Gastroesophageal sphincter (tissue), 4 donors: ENCODE measurements at regions not wholly inside any gene's neighbourhood (a gene's known extent, or its start where the extent isn't known, plus 50 kb on each side); places are given as distances from the start of the nearest gene placed in this dataset.

ENCODE experiments used
- ATAC-seq: fragments of 150-250 bp; one replicate; pipeline ENCODE4 v1.9.1; 2016; ENCODE audit warnings: mild to moderate bottlenecking, moderate library complexity
- H3K27ac ChIP-seq, 4 donors: fragments of 200-600 bp; sonication (generic) in 3 of 4; 1 replicate in 3 of 4; 2 replicates in 1 of 4; pipeline ENCODE4 v1.5.1; 2016 to 2019
- H3K27me3 ChIP-seq: fragments of 200-600 bp; sonication (generic); one replicate; pipeline ENCODE4 v1.5.1; 2019
- H3K36me3 ChIP-seq, 2 donors: fragments of 200-600 bp; sonication (generic); one replicate each; pipeline ENCODE4 v1.5.1; 2019; ENCODE audit warnings: control low read depth in 1 of 2
- H3K4me1 ChIP-seq, 3 donors: fragments of 200-600 bp; sonication (generic); 1 replicate in 2 of 3; 2 replicates in 1 of 3; pipeline ENCODE4 v1.5.1; 2016 to 2019; ENCODE audit warnings: control low read depth in 2 of 3
- H3K4me3 ChIP-seq, 2 donors: fragments of 200-600 bp; sonication (generic); one replicate each; pipeline ENCODE4 v1.5.1; 2019; ENCODE audit warnings: mild to moderate bottlenecking in 1 of 2, moderate library complexity in 1 of 2
- H3K9me3 ChIP-seq, 3 donors: fragments of 200-600 bp; sonication (generic); one replicate each; pipeline ENCODE4 v1.5.1; 2017 to 2019; ENCODE audit warnings: control low read depth in 2 of 3
- EP300 ChIP-seq: sonication (generic); formaldehyde crosslinking; IDR thresholded peaks from one replicate; pipeline ENCODE4 v1.6.1; 2017; ENCODE audit warnings: antibody characterized with exemption, mild to moderate bottlenecking
- POLR2A ChIP-seq, 2 donors: fragments of 450-650 bp; IDR thresholded peaks; one replicate each; pipeline ENCODE4 v1.6.1; 2017; ENCODE audit warnings: antibody characterized with exemption in 2 of 2, mild to moderate bottlenecking in 2 of 2, moderate library complexity in 1 of 2
- POLR2AphosphoS5 ChIP-seq: sonication (generic); formaldehyde crosslinking; IDR thresholded peaks from one replicate; pipeline ENCODE4 v1.6.1; 2017; ENCODE audit warnings: antibody characterized with exemption
- WGBS, 2 donors: methylation state at CpG; one replicate each; pipeline ENCODE4 v1.1.5; 2018; ENCODE audit warnings: low coverage in 1 of 2; 5-methylcytosine and 5-hydroxymethylcytosine counted together
- TF ChIP-seq, protein P1 (sequence below), 4 experiments: fragments of 200-600 bp in 2 of 4; fragments of 450-650 bp in 2 of 4; sonication (generic) in 1 of 4; IDR thresholded peaks; one replicate each; pipeline ENCODE4 v1.5.1; 2017 to 2019; ENCODE audit warnings: antibody characterized with exemption in 4 of 4, mild to moderate bottlenecking in 2 of 4, moderate library complexity in 2 of 4

GRCh38 chr2:181384923-181385322 is 72.3 kb upstream of the ITGA4 start:
- Histone ChIP-seq H3K36me3 (no peaks in the 10 kb centered on the region), H3K4me1 (no peaks in the 10 kb centered on the region), H3K9me3 (no peaks in the 10 kb centered on the region), H3K4me3 (no peak overlapping the region), H3K27ac (no peak overlapping the region), H3K27me3 (no peaks in the 10 kb centered on the region)
- ATAC-seq, result no peak
- TF ChIP-seq EP300 (no peak), POLR2A (IDR thresholded peaks at IDR 0.05) (no peak), POLR2AphosphoS5 (no peak)
- TF ChIP-seq, protein P1, sequence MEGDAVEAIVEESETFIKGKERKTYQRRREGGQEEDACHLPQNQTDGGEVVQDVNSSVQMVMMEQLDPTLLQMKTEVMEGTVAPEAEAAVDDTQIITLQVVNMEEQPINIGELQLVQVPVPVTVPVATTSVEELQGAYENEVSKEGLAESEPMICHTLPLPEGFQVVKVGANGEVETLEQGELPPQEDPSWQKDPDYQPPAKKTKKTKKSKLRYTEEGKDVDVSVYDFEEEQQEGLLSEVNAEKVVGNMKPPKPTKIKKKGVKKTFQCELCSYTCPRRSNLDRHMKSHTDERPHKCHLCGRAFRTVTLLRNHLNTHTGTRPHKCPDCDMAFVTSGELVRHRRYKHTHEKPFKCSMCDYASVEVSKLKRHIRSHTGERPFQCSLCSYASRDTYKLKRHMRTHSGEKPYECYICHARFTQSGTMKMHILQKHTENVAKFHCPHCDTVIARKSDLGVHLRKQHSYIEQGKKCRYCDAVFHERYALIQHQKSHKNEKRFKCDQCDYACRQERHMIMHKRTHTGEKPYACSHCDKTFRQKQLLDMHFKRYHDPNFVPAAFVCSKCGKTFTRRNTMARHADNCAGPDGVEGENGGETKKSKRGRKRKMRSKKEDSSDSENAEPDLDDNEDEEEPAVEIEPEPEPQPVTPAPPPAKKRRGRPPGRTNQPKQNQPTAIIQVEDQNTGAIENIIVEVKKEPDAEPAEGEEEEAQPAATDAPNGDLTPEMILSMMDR (IDR thresholded peaks at IDR 0.05), result no peak
- 76 to 100% methylated on average over 1 to 2 of the region's 2 CpGs for WGBS, 2 donors

DNA sequence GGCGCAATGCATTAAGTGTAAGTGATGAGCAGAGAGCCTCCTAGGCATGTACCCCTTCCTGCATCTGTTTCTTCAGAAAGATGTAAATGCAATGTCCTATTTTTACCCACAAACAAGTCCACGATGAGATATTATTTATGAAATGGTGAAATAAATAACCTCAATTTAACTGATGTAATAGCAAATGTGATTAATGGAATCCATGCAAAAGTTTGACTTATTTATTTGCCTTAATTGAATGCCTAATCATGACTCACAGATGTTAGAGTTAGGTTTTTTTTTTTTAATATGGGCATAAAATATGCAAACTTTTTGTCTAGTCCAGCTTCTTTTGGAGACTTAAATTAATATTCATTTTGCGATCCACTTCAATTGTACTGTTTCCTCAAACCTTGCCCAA is 67.7 kb upstream of the ITGA4 start:
- H3K27me3 ChIP-seq, result no peaks in the 10 kb centered on the region
- 75 to 83% methylated on average over 2 to 3 of the region's 3 CpGs for WGBS, 2 donors
- TF ChIP-seq EP300 (no peak), POLR2A (IDR thresholded peaks at IDR 0.05) (no peak), POLR2AphosphoS5 (no peak)
- TF ChIP-seq, protein P1 (IDR thresholded peaks at IDR 0.05), result no peak
- H3K4me1 ChIP-seq, result no peaks in the 10 kb centered on the region
- no peaks in the 10 kb centered on the region for H3K9me3 ChIP-seq
- H3K4me3 ChIP-seq, result no peak overlapping the region
- no peak for ATAC-seq
- no peaks in the 10 kb centered on the region for H3K36me3 ChIP-seq
- no peak overlapping the region for H3K27ac ChIP-seq

GRCh38 chr2:181393472-181393871 is 63.7 kb upstream of the ITGA4 start:
- WGBS, 2 donors, result 0 to 5% methylated on average over 1 of the region's 1 CpG
- ATAC-seq, result no peak
- H3K27ac ChIP-seq, result no peak overlapping the region
- H3K36me3 ChIP-seq, result no peaks in the 10 kb centered on the region
- no peaks in the 10 kb centered on the region for H3K4me1 ChIP-seq
- H3K27me3 ChIP-seq, result no peaks in the 10 kb centered on the region
- TF ChIP-seq, protein P1 (IDR thresholded peaks at IDR 0.05), result no peak
- TF ChIP-seq POLR2A (IDR thresholded peaks at IDR 0.05) (no peak), EP300 (no peak), POLR2AphosphoS5 (no peak)
- no peak overlapping the region for H3K4me3 ChIP-seq
- no peaks in the 10 kb centered on the region for H3K9me3 ChIP-seq

DNA sequence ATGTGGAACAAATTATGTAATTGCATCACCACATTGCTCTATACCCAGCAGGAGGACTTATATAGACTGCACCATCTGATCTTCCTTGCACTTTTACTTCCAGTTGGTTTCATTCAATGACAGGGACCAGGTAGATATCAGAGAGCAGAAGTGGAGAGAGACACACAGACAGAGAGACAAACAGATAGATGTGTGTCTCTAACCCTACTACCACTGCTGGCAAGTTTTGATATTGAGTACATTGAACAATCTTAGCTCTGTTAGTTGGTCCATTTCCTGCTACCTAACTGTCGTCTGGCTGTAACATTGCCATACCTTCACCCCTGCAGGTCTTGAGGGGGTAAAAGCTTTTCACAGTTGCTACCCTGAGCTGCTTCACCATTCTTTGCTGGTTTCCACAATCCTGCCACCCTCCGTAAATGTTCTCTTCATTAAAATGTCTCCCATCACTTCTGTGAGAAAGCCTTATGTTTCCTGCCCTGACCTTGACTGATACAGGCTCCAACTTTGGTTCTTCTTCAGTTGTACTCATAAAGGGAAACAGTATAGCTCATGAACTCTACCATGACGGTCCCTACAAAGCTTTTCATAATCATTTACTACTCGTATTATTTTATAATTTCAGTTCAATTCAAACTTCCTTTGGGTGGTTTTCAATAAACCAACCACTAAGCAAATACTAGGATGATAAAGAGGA is 62.3 kb upstream of the ITGA4 start:
- Histone ChIP-seq H3K27me3 (no peaks in the 10 kb centered on the region), H3K4me3 (no peak overlapping the region), H3K9me3 (no peaks in the 10 kb centered on the region), H3K4me1 (no peaks in the 10 kb centered on the region), H3K27ac (no peak overlapping the region), H3K36me3 (no peaks in the 10 kb centered on the region)
- TF ChIP-seq EP300, result no peak
- TF ChIP-seq, protein P1 (IDR thresholded peaks at IDR 0.05), result no peak
- no peak for TF ChIP-seq POLR2A (IDR thresholded peaks at IDR 0.05)
- TF ChIP-seq POLR2AphosphoS5, result no peak
- 56 to 88% methylated on average over 1 to 4 of the region's 4 CpGs for WGBS, 2 donors
- no peak for ATAC-seq

- TF ChIP-seq, protein P1 (IDR thresholded peaks at IDR 0.05), result no peak
- TF ChIP-seq POLR2A (IDR thresholded peaks at IDR 0.05) (no peak), EP300 (no peak), POLR2AphosphoS5 (no peak)
- no peak overlapping the region for H3K27ac ChIP-seq
- H3K4me3 ChIP-seq, result no peak overlapping the region
- no peaks in the 10 kb centered on the region for H3K9me3 ChIP-seq
- no peaks in the 10 kb centered on the region for H3K4me1 ChIP-seq
- no peaks in the 10 kb centered on the region for H3K27me3 ChIP-seq
- WGBS, 2 donors, result 83 to 90% methylated on average over 2 of the region's 2 CpGs
- H3K36me3 ChIP-seq, result no peaks in the 10 kb centered on the region
- no peak for ATAC-seq
Observed at GRCh38 chr2:181395851-181396250, 61.3 kb upstream of the ITGA4 start.
